ENCODE measurements at regions not wholly inside any gene's neighbourhood (a gene's known extent, or its start where the extent isn't known, plus 50 kb on each side); places are given as distances from the start of the nearest gene placed in this dataset.
"Not testable (repeated sequence)": the region's sequence is repeated elsewhere in the genome, so short reads cannot be mapped to it uniquely, and the experiment has no call there.

GRCh38 chr6:48377115-48377514, 266.1 kb upstream of the PTCHD4 start:
- Histone ChIP-seq H3K27me3 (no peaks in the 10 kb centered on the region), H3K9me3 (no peaks in the 10 kb centered on the region), H3K27ac (no peak overlapping the region), H3K4me1 (no peaks in the 10 kb centered on the region), H3K36me3 (ENCODE audit: low read depth, missing control alignments) (no peaks in the 10 kb centered on the region), H3K4me3 (no peak overlapping the region)
- WGBS, 2 donors, result 82 to 86% methylated on average over 3 of the region's 3 CpGs
- intact Hi-C loops (cut with DNase I; ENCODE audit: low total_unique reads), result no loop called here
- no peak for DNase-seq
- no peak for TF ChIP-seq CTCF (IDR thresholded peaks at IDR 0.05)
- TF ChIP-seq POLR2A (IDR thresholded peaks at IDR 0.05), result no peak

- H3K36me3 ChIP-seq (ENCODE audit: low read depth, missing control alignments); H3K9me3 ChIP-seq; H3K4me1 ChIP-seq; intact Hi-C loops (cut with DNase I; ENCODE audit: low total_unique reads); H3K27me3 ChIP-seq; DNase-seq; H3K27ac ChIP-seq: not testable (repeated sequence)
- H3K4me3 ChIP-seq, result peak overlapping the region; percentile 18 to 26
- 79 to 82% methylated on average over 10 to 25 of the region's 34 CpGs for WGBS, 2 donors
Observed at GRCh38 chr6:48371226-48371625, 260.2 kb upstream of the PTCHD4 start.

- no peak for DNase-seq
- intact Hi-C loops (cut with DNase I; ENCODE audit: low total_unique reads), result no loop called here
- Histone ChIP-seq H3K4me1 (no peaks in the 10 kb centered on the region), H3K27me3 (no peaks in the 10 kb centered on the region), H3K36me3 (ENCODE audit: low read depth, missing control alignments) (no peaks in the 10 kb centered on the region), H3K27ac (no peak overlapping the region), H3K4me3 (no peak overlapping the region), H3K9me3 (no peaks in the 10 kb centered on the region)
- TF ChIP-seq POLR2A (IDR thresholded peaks at IDR 0.05) (no peak), CTCF (IDR thresholded peaks at IDR 0.05) (no peak)
- 81 to 90% methylated on average over 2 of the region's 2 CpGs for WGBS, 2 donors
Observed at GRCh38 chr6:48369100-48369499, 258.1 kb upstream of the PTCHD4 start.

GRCh38 chr6:48325701-48326100, 214.7 kb upstream of the PTCHD4 start:
- intact Hi-C loops (cut with DNase I; ENCODE audit: low total_unique reads), result no loop called here
- no peaks in the 10 kb centered on the region for H3K9me3 ChIP-seq
- DNase-seq, result no peak

GRCh38 chr6:48318670-48319069, 207.7 kb upstream of the PTCHD4 start:
- no peak overlapping the region for H3K4me3 ChIP-seq
- H3K9me3 ChIP-seq, result no peaks in the 10 kb centered on the region
- H3K27ac ChIP-seq, result no peak overlapping the region
- H3K27me3 ChIP-seq, result no peaks in the 10 kb centered on the region
- no peaks in the 10 kb centered on the region for H3K36me3 ChIP-seq (ENCODE audit: low read depth, missing control alignments)
- DNase-seq, result no peak
- H3K4me1 ChIP-seq, result no peaks in the 10 kb centered on the region
- no peak for TF ChIP-seq POLR2A (IDR thresholded peaks at IDR 0.05)
- no peak for TF ChIP-seq CTCF (IDR thresholded peaks at IDR 0.05)
- intact Hi-C loops (cut with DNase I; ENCODE audit: low total_unique reads), result no loop called here
- 88 to 96% methylated on average over 5 of the region's 5 CpGs for WGBS, 2 donors

More at GRCh38 chr6:48325701-48326100, 214.7 kb upstream of the PTCHD4 start:
- Histone ChIP-seq H3K4me3 (no peak overlapping the region), H3K36me3 (ENCODE audit: low read depth, missing control alignments) (no peaks in the 10 kb centered on the region), H3K4me1 (no peaks in the 10 kb centered on the region), H3K27me3 (no peaks in the 10 kb centered on the region), H3K27ac (no peak overlapping the region)
- TF ChIP-seq POLR2A (IDR thresholded peaks at IDR 0.05) (no peak), CTCF (IDR thresholded peaks at IDR 0.05) (no peak)
- WGBS, 2 donors, result 70% methylated on average over 1 of the region's 1 CpG

All from testis (tissue), 2 donors.